Endothelial cell of umbilical vein (primary cell): ENCODE measurements at regions not wholly inside any gene's neighbourhood (a gene's known extent, or its start where the extent isn't known, plus 50 kb on each side); places are given as distances from the start of the nearest gene placed in this dataset.

ENCODE experiments used
- BruUV-seq: library from RNA; stranded (reverse); fragments of 400-500 nt; replicated peaks from 2 replicates; lab custom pipeline; 2021; lab: Mats Ljungman, UMichigan
- CTCF ChIA-PET: fragments of 300-600, 350-600 bp; sonication (Branson Sonifier 250); formaldehyde crosslinking; loops from one replicate; lab custom pipeline; 2021; ENCODE audit warnings: antibody characterized with exemption, inconsistent platforms; lab: Charles Lee
- POLR2A ChIA-PET: fragments of 300-600, 350-600 bp; sonication (Branson Sonifier 250); formaldehyde crosslinking; loops from one replicate; lab custom pipeline; 2021; ENCODE audit warnings: antibody characterized with exemption, inconsistent platforms; lab: Charles Lee
- DNase-seq: peaks from one replicate; pipeline ENCODE4 v3.0.0-alpha.2; 2011; ENCODE audit warnings: low read depth, low spot score
- FAIRE-seq: peaks from 2 replicates; lab custom pipeline; 2011; peaks lifted over from hg19 to GRCh38; lab: Jason Lieb, UNC
- H2AFZ ChIP-seq: 2 replicates; pipeline ENCODE4 v1.6.0; 2012; ENCODE audit warnings: low read depth, low read length, control low read depth, inconsistent platforms
- H3K27ac ChIP-seq: 2 replicates; pipeline ENCODE4 v1.5.1; 2011; ENCODE audit warnings: low read depth, mild to moderate bottlenecking, control low read depth, low read length, moderate library complexity; ENCODE audit not compliant: insufficient read depth
- H3K27me3 ChIP-seq, 2 experiments: 2 replicates each; pipeline versions ENCODE4 v1.6.0 to v1.6.1; 2011; ENCODE audit warnings: low read length in 2 of 2, mixed read lengths in 1 of 2; ENCODE audit not compliant: control insufficient read depth in 2 of 2, insufficient read depth in 2 of 2
- H3K36me3 ChIP-seq, 2 experiments: 2 replicates in 1 of 2; 3 replicates in 1 of 2; pipeline ENCODE4 v1.5.1; 2011; ENCODE audit warnings: low read length in 2 of 2, mild to moderate bottlenecking in 1 of 2, moderate library complexity in 1 of 2; ENCODE audit not compliant: control insufficient read depth in 2 of 2, insufficient read depth in 2 of 2; ENCODE audit errors: extremely low read depth in 1 of 2
- H3K4me1 ChIP-seq: 3 replicates; pipeline ENCODE4 v1.5.1; 2011; ENCODE audit warnings: mild to moderate bottlenecking, low read length; ENCODE audit not compliant: control insufficient read depth, insufficient read depth; ENCODE audit errors: extremely low read depth
- H3K4me2 ChIP-seq: 2 replicates; pipeline ENCODE4 v1.6.1; 2011; ENCODE audit warnings: low read length, control low read depth, mixed read lengths; ENCODE audit not compliant: insufficient read depth
- H3K4me3 ChIP-seq, 3 experiments: fragments of 200-600 bp in 1 of 3; sonication (generic), shearing (Covaris generic) in 1 of 3; replicated peaks in 1 of 3; 2 replicates each; pipeline ENCODE4 v1.5.1; 2011 to 2016; ENCODE audit warnings: control low read depth in 3 of 3, low read length in 3 of 3, mild to moderate bottlenecking in 2 of 3, inconsistent platforms in 1 of 3, low read depth in 1 of 3, moderate library complexity in 1 of 3; ENCODE audit not compliant: insufficient read depth in 1 of 3
- H3K79me2 ChIP-seq: 2 replicates; pipeline ENCODE4 v1.6.0; 2012; ENCODE audit warnings: low read length, inconsistent platforms; ENCODE audit not compliant: control insufficient read depth, insufficient read depth
- H3K9ac ChIP-seq: replicated peaks from 2 replicates; pipeline ENCODE3; 2011; ENCODE audit warnings: low read length, control low read depth; ENCODE audit not compliant: insufficient read depth; ENCODE audit errors: extremely low read depth
- H3K9me1 ChIP-seq: replicated peaks from 3 replicates; pipeline ENCODE4 v1.6.0; 2011; ENCODE audit warnings: mild to moderate bottlenecking, low read length; ENCODE audit not compliant: control insufficient read depth, insufficient read depth; ENCODE audit errors: extremely low read depth
- H3K9me3 ChIP-seq: replicated peaks from 2 replicates; pipeline ENCODE4 v1.5.1; 2012; ENCODE audit warnings: low read length, inconsistent platforms; ENCODE audit not compliant: control insufficient read depth, insufficient read depth
- H4K20me1 ChIP-seq: replicated peaks from 2 replicates; pipeline ENCODE3; 2011; ENCODE audit warnings: mild to moderate bottlenecking, low read length; ENCODE audit not compliant: control insufficient read depth, insufficient read depth; ENCODE audit errors: extremely low read depth
- EZH2 ChIP-seq: IDR thresholded peaks from 2 replicates; pipeline ENCODE4 v1.6.1; 2012; ENCODE audit warnings: borderline replicate concordance, low read depth, mild to moderate bottlenecking, moderate library complexity, low read length, inconsistent platforms; ENCODE audit not compliant: severe bottlenecking
- GATA2 ChIP-seq: IDR thresholded peaks from 2 replicates; pipeline ENCODE4 v1.7.0; 2011; ENCODE audit warnings: low read depth, mild to moderate bottlenecking, moderate library complexity, mixed read lengths, low read length; ENCODE audit not compliant: insufficient read length, insufficient read depth
- JUN ChIP-seq: IDR thresholded peaks from 2 replicates; pipeline ENCODE4 v1.6.1; 2011; ENCODE audit warnings: borderline replicate concordance, low read depth; ENCODE audit not compliant: insufficient read length, insufficient read depth
- MYC ChIP-seq: IDR thresholded peaks from one replicate; pipeline ENCODE4 v1.6.1; 2011; ENCODE audit warnings: mild to moderate bottlenecking, low read depth, low read length
- dilution Hi-C: fragments of 300-500 bp; cut with MboI; formaldehyde crosslinking; loops from one replicate; pipeline ENCODE4 v1.15.0; 2019; ENCODE audit warnings: low sequenced_read_pairs; ENCODE audit not compliant: extremely low pct_ligation_motif_present
- intact Hi-C: fragments of 100-400 bp; cut with micrococcal nuclease; formaldehyde crosslinking; loops from one replicate; pipeline ENCODE4 v1.10.0; 2022
- TF ChIP-seq, protein P1 (sequence below): IDR thresholded peaks from 2 replicates; pipeline ENCODE4 v1.6.1; 2011; ENCODE audit not compliant: insufficient read depth, insufficient read length
- TF ChIP-seq, protein P2 (sequence below), 2 donors: IDR thresholded peaks; 1 replicate in 1 of 2; 2 replicates in 1 of 2; pipeline ENCODE4 v1.5.1; 2011; ENCODE audit warnings: low read length in 2 of 2, mild to moderate bottlenecking in 2 of 2, moderate library complexity in 2 of 2, control low read depth in 1 of 2, inconsistent platforms in 1 of 2, low read depth in 1 of 2; ENCODE audit not compliant: insufficient read depth in 1 of 2; ENCODE audit errors: extremely low read depth in 1 of 2

DNA sequence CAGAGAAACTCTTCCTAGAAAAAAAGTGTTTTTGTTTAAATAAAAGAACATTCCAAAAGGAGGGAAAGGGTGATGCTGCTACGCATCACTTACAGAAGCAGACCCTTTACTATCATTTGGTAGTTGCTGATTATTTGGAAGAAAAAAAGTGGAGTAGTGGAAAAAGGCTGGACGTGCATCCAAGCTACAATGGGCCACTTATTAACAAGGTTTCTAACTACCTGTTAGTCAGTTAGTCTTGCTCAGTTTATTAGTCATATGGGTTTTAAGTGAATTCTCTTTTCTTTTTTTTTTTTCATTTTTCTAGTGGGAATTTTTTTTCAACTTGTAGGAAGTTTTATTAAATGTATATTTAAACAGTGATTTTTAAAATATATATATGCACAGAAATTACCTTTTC is 866.0 kb downstream of the MCTP2 start:
- H3K4me1 ChIP-seq: no peaks in the 10 kb centered on the region
- TF ChIP-seq JUN (no peak), GATA2 (no peak), MYC (no peak), EZH2 (no peak)
- TF ChIP-seq, protein P1, sequence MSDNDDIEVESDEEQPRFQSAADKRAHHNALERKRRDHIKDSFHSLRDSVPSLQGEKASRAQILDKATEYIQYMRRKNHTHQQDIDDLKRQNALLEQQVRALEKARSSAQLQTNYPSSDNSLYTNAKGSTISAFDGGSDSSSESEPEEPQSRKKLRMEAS: no peak
- TF ChIP-seq, protein P2, sequence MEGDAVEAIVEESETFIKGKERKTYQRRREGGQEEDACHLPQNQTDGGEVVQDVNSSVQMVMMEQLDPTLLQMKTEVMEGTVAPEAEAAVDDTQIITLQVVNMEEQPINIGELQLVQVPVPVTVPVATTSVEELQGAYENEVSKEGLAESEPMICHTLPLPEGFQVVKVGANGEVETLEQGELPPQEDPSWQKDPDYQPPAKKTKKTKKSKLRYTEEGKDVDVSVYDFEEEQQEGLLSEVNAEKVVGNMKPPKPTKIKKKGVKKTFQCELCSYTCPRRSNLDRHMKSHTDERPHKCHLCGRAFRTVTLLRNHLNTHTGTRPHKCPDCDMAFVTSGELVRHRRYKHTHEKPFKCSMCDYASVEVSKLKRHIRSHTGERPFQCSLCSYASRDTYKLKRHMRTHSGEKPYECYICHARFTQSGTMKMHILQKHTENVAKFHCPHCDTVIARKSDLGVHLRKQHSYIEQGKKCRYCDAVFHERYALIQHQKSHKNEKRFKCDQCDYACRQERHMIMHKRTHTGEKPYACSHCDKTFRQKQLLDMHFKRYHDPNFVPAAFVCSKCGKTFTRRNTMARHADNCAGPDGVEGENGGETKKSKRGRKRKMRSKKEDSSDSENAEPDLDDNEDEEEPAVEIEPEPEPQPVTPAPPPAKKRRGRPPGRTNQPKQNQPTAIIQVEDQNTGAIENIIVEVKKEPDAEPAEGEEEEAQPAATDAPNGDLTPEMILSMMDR (IDR thresholded peaks at IDR 0.05; ENCODE audit: extremely low read depth in 1 of 2, insufficient read depth in 1 of 2, low read depth in 1 of 2, low read length in 2 of 2): no peak
- H2AFZ ChIP-seq: no peak overlapping the region
- H3K4me3 ChIP-seq: no peak overlapping the region
- POLR2A ChIA-PET: interaction anchor here (0.6 kb wide), 1 partner anchor 1790 kb away, joined by 3 read pairs; no protein-coding TSS in a partner anchor
- intact Hi-C loops: no loop called here
- no peak overlapping the region for H3K4me2 ChIP-seq
- no peaks in the 10 kb centered on the region for H3K9me3 ChIP-seq
- dilution Hi-C loops: no loop called here
- FAIRE-seq (no peak), DNase-seq (no peak)
- no peaks in the 10 kb centered on the region for H3K27me3 ChIP-seq
- no peaks in the 10 kb centered on the region for H3K79me2 ChIP-seq
- H3K9me1 ChIP-seq: no peaks in the 10 kb centered on the region
- H3K27ac ChIP-seq: no peak overlapping the region
- H3K36me3 ChIP-seq: no peaks in the 10 kb centered on the region
- no peak overlapping the region for H3K9ac ChIP-seq
- CTCF ChIA-PET: no interaction called here
- H4K20me1 ChIP-seq: no peaks in the 10 kb centered on the region
- no TSS peak for BruUV-seq
